ENCODE measurements at regions not wholly inside any gene's neighbourhood (a gene's known extent, or its start where the extent isn't known, plus 50 kb on each side); places are given as distances from the start of the nearest gene placed in this dataset.
"Not testable (repeated sequence)": the region's sequence is repeated elsewhere in the genome, so short reads cannot be mapped to it uniquely, and the experiment has no call there.

DNA sequence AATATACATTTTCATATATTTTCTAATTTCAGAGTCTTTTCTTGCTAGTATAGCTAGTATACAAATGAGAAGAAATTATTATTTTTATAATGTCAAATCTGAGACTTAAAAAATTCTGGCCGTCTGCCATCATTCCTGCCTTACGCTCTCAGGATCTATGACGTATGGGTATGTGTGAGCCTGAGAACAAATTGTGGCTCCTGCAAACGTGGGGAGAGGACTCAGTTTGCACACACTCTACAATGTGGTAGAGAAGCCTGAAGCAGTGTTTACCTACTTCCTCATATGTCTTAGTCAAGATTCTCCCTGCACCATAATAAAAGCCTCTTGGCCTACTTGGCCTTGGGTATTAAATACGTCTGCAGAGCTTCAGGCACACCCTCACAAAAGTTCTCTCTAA lies 825.4 kb downstream of the SEMA5A start:
- Histone ChIP-seq H3K4me3 (replicated peaks; ENCODE audit: low read depth, low read length) (no peak overlapping the region), H3K36me3 (ENCODE audit: control insufficient read depth, insufficient read depth, low read length) (no peaks in the 10 kb centered on the region), H3K27me3 (replicated peaks; ENCODE audit: control insufficient read depth, insufficient read depth, low read length) (no peaks in the 10 kb centered on the region)
- DNase-seq (ENCODE audit: extremely low read depth, insufficient read length): no peak
- TF ChIP-seq, protein P1, sequence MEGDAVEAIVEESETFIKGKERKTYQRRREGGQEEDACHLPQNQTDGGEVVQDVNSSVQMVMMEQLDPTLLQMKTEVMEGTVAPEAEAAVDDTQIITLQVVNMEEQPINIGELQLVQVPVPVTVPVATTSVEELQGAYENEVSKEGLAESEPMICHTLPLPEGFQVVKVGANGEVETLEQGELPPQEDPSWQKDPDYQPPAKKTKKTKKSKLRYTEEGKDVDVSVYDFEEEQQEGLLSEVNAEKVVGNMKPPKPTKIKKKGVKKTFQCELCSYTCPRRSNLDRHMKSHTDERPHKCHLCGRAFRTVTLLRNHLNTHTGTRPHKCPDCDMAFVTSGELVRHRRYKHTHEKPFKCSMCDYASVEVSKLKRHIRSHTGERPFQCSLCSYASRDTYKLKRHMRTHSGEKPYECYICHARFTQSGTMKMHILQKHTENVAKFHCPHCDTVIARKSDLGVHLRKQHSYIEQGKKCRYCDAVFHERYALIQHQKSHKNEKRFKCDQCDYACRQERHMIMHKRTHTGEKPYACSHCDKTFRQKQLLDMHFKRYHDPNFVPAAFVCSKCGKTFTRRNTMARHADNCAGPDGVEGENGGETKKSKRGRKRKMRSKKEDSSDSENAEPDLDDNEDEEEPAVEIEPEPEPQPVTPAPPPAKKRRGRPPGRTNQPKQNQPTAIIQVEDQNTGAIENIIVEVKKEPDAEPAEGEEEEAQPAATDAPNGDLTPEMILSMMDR (IDR thresholded peaks at IDR 0.05; ENCODE audit: insufficient read depth, low read length, poor library complexity, severe bottlenecking): no peak

DNA sequence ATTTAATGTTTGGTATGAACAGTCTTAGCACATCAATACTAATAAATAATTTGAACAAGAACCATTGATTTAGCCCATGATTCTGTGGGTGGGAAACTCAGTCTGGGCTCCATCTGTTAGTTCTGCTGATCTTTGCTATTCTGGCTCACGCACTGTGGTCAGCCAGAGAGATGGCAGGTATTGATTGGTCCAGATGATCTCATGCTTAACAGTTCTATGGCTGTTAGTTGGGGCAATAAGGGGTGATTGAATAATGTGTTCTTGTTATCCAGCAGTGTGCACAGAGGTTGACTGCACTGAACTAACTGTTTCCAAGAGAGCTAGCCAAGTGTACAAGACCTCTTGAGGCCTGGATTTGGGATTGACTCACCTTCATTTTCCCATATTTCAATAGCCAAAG lies 824.3 kb downstream of the SEMA5A start:
- Histone ChIP-seq H3K27me3 (replicated peaks; ENCODE audit: control insufficient read depth, insufficient read depth, low read length) (no peaks in the 10 kb centered on the region), H3K4me3 (replicated peaks; ENCODE audit: low read depth, low read length) (no peak overlapping the region), H3K36me3 (ENCODE audit: control insufficient read depth, insufficient read depth, low read length) (no peaks in the 10 kb centered on the region)
- no peak for DNase-seq (ENCODE audit: extremely low read depth, insufficient read length)
- TF ChIP-seq, protein P1 (IDR thresholded peaks at IDR 0.05; ENCODE audit: insufficient read depth, low read length, poor library complexity, severe bottlenecking): no peak

DNA sequence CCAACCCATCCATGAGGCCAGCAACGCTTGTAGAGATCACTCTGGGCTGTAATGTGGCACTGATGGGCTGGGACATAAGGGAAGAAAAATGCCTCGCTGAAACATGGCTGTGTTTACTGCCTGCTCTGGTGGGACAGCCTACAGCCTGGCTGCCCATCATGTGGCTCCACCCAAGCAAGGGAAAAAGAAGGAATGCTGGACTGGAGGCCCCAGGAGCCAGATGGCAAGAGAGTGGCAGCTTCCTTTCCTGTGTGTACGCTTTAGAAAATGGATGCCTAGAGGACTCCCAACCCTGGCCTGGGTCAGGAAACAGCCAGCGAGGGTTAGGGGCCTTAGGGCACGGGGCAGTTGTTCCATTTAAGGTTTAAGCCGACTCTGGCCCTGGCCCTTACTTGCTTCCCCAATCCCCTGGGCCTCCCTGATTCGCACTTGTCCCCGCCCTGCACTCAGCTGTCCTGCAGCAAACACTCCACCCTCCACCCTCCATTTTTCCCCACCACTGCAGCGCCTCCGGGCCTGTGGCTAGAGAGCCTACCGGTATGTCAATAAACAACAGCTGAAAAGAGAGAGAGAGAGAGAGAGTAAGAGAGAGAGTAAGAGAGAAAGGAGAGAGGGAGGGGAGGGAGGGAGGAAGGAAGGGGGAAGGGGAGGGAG lies 819.4 kb downstream of the SEMA5A start:
- DNase-seq (ENCODE audit: extremely low read depth, insufficient read length): no peak
- TF ChIP-seq, protein P1 (IDR thresholded peaks at IDR 0.05; ENCODE audit: insufficient read depth, low read length, poor library complexity, severe bottlenecking): no peak
- H3K36me3 ChIP-seq (ENCODE audit: control insufficient read depth, insufficient read depth, low read length): no peaks in the 10 kb centered on the region
- H3K4me3 ChIP-seq (replicated peaks; ENCODE audit: low read depth, low read length): no peak overlapping the region
- no peaks in the 10 kb centered on the region for H3K27me3 ChIP-seq (replicated peaks; ENCODE audit: control insufficient read depth, insufficient read depth, low read length)

DNA sequence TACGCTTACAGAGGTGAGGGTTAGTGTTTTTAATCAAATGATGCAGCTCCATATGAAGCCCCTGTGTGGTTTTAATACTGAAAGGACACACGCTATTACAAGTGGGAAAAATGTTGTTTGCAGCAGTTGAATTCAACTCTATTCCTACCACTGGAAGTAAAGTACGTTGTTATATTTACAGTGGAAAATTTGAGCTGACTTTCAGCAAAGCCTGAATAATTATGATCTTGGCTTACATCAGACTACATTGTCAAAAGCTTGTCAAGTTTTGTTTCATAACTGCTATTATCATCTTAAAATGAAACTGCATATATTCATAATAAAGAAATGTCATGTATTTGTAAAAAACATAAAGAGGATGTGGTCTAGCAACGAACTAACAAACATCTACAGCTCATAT lies 818.5 kb downstream of the SEMA5A start:
- Histone ChIP-seq H3K27me3 (replicated peaks; ENCODE audit: control insufficient read depth, insufficient read depth, low read length) (no peaks in the 10 kb centered on the region), H3K4me3 (replicated peaks; ENCODE audit: low read depth, low read length) (no peak overlapping the region), H3K36me3 (ENCODE audit: control insufficient read depth, insufficient read depth, low read length) (no peaks in the 10 kb centered on the region)
- TF ChIP-seq, protein P1 (IDR thresholded peaks at IDR 0.05; ENCODE audit: insufficient read depth, low read length, poor library complexity, severe bottlenecking): no peak
- DNase-seq (ENCODE audit: extremely low read depth, insufficient read length): no peak

DNA sequence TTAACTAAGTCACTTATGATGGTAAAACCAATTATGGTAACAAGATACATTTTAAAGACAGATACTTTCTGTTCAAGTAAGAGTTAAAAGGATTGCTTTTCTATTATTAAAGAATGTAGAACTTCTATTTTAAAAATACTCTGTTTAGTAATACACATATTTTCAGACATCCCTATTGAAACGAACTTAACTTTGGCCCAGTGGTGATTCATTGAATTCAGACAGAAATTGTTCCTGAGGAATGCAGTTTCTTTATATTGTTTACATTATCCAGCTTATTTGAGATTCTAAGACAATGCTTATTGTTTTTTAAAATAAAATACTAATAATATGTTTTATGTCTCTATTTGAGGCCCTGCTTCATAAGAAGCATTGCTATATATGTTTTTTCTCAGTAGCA lies 816.4 kb downstream of the SEMA5A start:
- DNase-seq (ENCODE audit: extremely low read depth, insufficient read length): no peak
- no peak overlapping the region for H3K4me3 ChIP-seq (replicated peaks; ENCODE audit: low read depth, low read length)
- TF ChIP-seq, protein P1 (IDR thresholded peaks at IDR 0.05; ENCODE audit: insufficient read depth, low read length, poor library complexity, severe bottlenecking): no peak
- no peaks in the 10 kb centered on the region for H3K36me3 ChIP-seq (ENCODE audit: control insufficient read depth, insufficient read depth, low read length)
- no peaks in the 10 kb centered on the region for H3K27me3 ChIP-seq (replicated peaks; ENCODE audit: control insufficient read depth, insufficient read depth, low read length)

DNA sequence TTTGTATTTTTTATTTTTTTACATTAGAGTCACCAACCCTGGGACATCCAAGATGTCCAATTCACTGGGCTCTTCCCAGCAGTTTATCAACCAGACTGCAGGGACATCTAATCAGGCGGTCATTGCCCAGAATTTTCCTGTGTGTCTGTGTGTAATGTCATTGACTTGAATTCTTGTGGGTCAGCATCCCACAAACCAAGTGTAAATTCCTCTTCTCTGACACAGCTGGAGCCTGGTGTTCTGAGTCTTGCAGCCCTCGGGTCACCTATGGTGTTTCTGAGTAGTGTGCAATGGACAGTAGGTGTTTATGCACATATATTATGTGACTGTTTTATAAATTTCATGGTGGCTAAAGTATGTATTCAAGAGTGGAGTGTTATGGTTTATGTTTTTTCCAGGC lies 815.7 kb downstream of the SEMA5A start:
- H3K4me3 ChIP-seq (replicated peaks; ENCODE audit: low read depth, low read length): no peak overlapping the region
- no peaks in the 10 kb centered on the region for H3K36me3 ChIP-seq (ENCODE audit: control insufficient read depth, insufficient read depth, low read length)
- no peak for DNase-seq (ENCODE audit: extremely low read depth, insufficient read length)
- H3K27me3 ChIP-seq (replicated peaks; ENCODE audit: control insufficient read depth, insufficient read depth, low read length): no peaks in the 10 kb centered on the region
- TF ChIP-seq, protein P1 (IDR thresholded peaks at IDR 0.05; ENCODE audit: insufficient read depth, low read length, poor library complexity, severe bottlenecking): no peak

DNA sequence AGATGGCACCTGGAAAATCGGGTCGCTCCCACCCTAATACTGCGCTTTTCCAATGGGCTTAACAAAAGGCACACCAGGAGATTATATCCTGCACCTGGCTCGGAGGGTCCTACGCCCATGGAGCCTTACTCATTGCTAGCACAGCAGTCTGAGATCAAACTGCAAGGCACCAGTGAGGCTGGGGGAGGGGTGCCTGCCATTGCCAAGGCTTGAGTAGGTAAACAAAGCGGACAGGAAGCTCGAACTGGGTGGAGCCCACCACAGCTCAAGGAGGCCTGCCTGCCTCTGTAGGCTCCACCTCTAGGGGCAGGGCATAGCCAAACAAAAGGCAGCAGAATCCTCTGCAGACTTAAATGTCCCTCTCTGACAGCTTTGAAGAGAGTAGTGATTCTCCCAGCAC lies 814.8 kb downstream of the SEMA5A start:
- not testable (repeated sequence) for DNase-seq (ENCODE audit: extremely low read depth, insufficient read length); H3K4me3 ChIP-seq (replicated peaks; ENCODE audit: low read depth, low read length); H3K36me3 ChIP-seq (ENCODE audit: control insufficient read depth, insufficient read depth, low read length); H3K27me3 ChIP-seq (replicated peaks; ENCODE audit: control insufficient read depth, insufficient read depth, low read length)

Measured in GM06990 (cell line).